ENCODE measurements at regions not wholly inside any gene's neighbourhood (a gene's known extent, or its start where the extent isn't known, plus 50 kb on each side); places are given as distances from the start of the nearest gene placed in this dataset.

DNA sequence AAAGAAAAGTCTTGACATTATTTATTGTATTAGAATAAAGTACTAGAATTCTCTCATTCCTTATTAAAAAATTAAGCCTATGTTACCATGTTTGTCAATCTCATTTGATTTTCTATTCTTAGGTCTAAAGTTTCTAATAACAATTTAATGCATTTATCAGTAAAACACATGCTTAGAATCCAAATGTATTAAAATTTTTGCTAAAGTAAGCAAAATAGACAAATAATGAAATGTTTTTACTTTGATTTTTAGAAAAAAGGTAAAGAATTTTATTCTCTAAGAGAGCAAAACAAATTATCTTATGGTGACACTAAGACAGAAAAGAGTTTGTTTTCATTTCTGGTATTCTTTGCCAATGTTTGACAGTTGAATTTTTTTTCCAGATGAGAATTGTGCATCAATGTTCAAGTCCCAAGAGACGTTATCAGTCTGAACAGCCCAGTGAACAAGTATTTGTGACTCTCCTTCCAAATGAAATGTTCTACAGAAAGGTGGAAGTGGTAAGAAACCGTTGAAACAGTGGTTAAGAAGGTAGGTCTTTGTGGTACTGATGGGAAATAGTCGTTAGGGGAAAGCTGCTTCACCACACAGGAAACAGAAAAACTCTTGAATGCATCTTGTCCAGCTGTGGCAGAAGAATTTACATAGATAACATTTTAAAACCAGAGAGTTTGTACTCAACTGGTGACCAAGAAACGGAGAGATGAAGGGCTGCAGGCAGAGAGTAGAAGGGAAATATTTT, 402.5 kb downstream of the PTPRC start:
- no peak for TF ChIP-seq EZH2 (IDR thresholded peaks at IDR 0.05; ENCODE audit: insufficient read depth, low read length)
- TF ChIP-seq, protein P1, sequence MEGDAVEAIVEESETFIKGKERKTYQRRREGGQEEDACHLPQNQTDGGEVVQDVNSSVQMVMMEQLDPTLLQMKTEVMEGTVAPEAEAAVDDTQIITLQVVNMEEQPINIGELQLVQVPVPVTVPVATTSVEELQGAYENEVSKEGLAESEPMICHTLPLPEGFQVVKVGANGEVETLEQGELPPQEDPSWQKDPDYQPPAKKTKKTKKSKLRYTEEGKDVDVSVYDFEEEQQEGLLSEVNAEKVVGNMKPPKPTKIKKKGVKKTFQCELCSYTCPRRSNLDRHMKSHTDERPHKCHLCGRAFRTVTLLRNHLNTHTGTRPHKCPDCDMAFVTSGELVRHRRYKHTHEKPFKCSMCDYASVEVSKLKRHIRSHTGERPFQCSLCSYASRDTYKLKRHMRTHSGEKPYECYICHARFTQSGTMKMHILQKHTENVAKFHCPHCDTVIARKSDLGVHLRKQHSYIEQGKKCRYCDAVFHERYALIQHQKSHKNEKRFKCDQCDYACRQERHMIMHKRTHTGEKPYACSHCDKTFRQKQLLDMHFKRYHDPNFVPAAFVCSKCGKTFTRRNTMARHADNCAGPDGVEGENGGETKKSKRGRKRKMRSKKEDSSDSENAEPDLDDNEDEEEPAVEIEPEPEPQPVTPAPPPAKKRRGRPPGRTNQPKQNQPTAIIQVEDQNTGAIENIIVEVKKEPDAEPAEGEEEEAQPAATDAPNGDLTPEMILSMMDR (IDR thresholded peaks at IDR 0.05; ENCODE audit: insufficient read depth, low read depth, low read length) = no peak

Measured in astrocyte (in vitro differentiated cells and primary cell).